ENCODE measurements at regions not wholly inside any gene's neighbourhood (a gene's known extent, or its start where the extent isn't known, plus 50 kb on each side); places are given as distances from the start of the nearest gene placed in this dataset.

- Histone ChIP-seq H3K9me3 (no peaks in the 10 kb centered on the region), H3K36me3 (no peaks in the 10 kb centered on the region), H3K4me1 (no peaks in the 10 kb centered on the region), H3K4me3 (no peak overlapping the region), H3K27ac (no peak overlapping the region), H3K27me3 (no peaks in the 10 kb centered on the region)
- TF ChIP-seq POLR2A (IDR thresholded peaks at IDR 0.05) (no peak), CTCF (IDR thresholded peaks at IDR 0.05) (no peak), EP300 (IDR thresholded peaks at IDR 0.05) (no peak), POLR2AphosphoS5 (IDR thresholded peaks at IDR 0.05) (no peak)
- intact Hi-C loops (cut with DNase I), result no loop called here
- no peak for DNase-seq
- 93 to 97% methylated on average over 4 of the region's 4 CpGs for WGBS, 2 donors
Measured at GRCh38 chr9:107681988-107682387, 192.4 kb upstream of the KLF4 start.

- Histone ChIP-seq H3K9me3 (no peaks in the 10 kb centered on the region), H3K36me3 (no peaks in the 10 kb centered on the region), H3K4me1 (no peaks in the 10 kb centered on the region), H3K4me3 (no peak overlapping the region), H3K27me3 (no peaks in the 10 kb centered on the region), H3K27ac (peak overlapping the region in 1 of 4 donors; percentile 22)
- WGBS, 2 donors, result 79 to 87% methylated on average over 10 of the region's 10 CpGs
- TF ChIP-seq CTCF (IDR thresholded peaks at IDR 0.05) (no peak), POLR2A (IDR thresholded peaks at IDR 0.05) (no peak), EP300 (IDR thresholded peaks at IDR 0.05) (no peak)
- intact Hi-C loops (cut with DNase I), result no loop called here
- DNase-seq, result no peak
Measured at GRCh38 chr9:107675351-107676259, 186.0 kb upstream of the KLF4 start.

- Histone ChIP-seq H3K36me3 (no peaks in the 10 kb centered on the region), H3K9me3 (no peaks in the 10 kb centered on the region), H3K4me1 (no peaks in the 10 kb centered on the region), H3K27ac (peak overlapping the region in 1 of 4 donors; percentile 22), H3K27me3 (no peaks in the 10 kb centered on the region), H3K4me3 (no peak overlapping the region)
- intact Hi-C loops (cut with DNase I), result no loop called here
- peak; percentile 74 for DNase-seq
- TF ChIP-seq CTCF (IDR thresholded peaks at IDR 0.05), result no peak
- peak in 3 of 4 donors; percentile 31 to 50 (median 40) for TF ChIP-seq POLR2AphosphoS5 (IDR thresholded peaks at IDR 0.05)
- 72 to 88% methylated on average over 5 of the region's 5 CpGs for WGBS, 2 donors
Measured at GRCh38 chr9:107674721-107675277, 185.2 kb upstream of the KLF4 start.

- H3K27me3 ChIP-seq, result no peaks in the 10 kb centered on the region
Measured at GRCh38 chr9:107673861-107674720, 184.5 kb upstream of the KLF4 start.

More at GRCh38 chr9:107673861-107674720, 184.5 kb upstream of the KLF4 start:
- no peak for DNase-seq
- WGBS, 2 donors, result 79 to 90% methylated on average over 3 of the region's 3 CpGs
- intact Hi-C loops (cut with DNase I), result no loop called here
- Histone ChIP-seq H3K36me3 (no peaks in the 10 kb centered on the region), H3K4me3 (no peak overlapping the region), H3K9me3 (no peaks in the 10 kb centered on the region), H3K27ac (no peak overlapping the region), H3K4me1 (no peaks in the 10 kb centered on the region)
- TF ChIP-seq CTCF (IDR thresholded peaks at IDR 0.05), result no peak
- no peak for TF ChIP-seq POLR2AphosphoS5 (IDR thresholded peaks at IDR 0.05)
- no peak for TF ChIP-seq POLR2A (IDR thresholded peaks at IDR 0.05)
- no peak for TF ChIP-seq EP300 (IDR thresholded peaks at IDR 0.05)
